Muscle layer of duodenum (tissue), 2 donors: ENCODE measurements at regions not wholly inside any gene's neighbourhood (a gene's known extent, or its start where the extent isn't known, plus 50 kb on each side); places are given as distances from the start of the nearest gene placed in this dataset.
"Not testable (repeated sequence)": the region's sequence is repeated elsewhere in the genome, so short reads cannot be mapped to it uniquely, and the experiment has no call there.

Experiments used
- H3K27ac ChIP-seq: one replicate; pipeline ENCODE4 v1.7.0; 2013; ENCODE audit warnings: mild to moderate bottlenecking, low read length
- H3K27me3 ChIP-seq: one replicate; pipeline ENCODE4 v1.7.0; 2013; ENCODE audit warnings: low read depth, mild to moderate bottlenecking, control low read depth, low read length
- H3K36me3 ChIP-seq, 2 donors: one replicate each; pipeline ENCODE4 v1.7.0; 2013; ENCODE audit warnings: low read length in 2 of 2, control low read depth in 1 of 2, mild to moderate bottlenecking in 1 of 2; ENCODE audit not compliant: insufficient read depth in 2 of 2, control insufficient read depth in 1 of 2
- H3K4me1 ChIP-seq, 2 donors: one replicate each; pipeline ENCODE4 v1.7.0; 2013; ENCODE audit warnings: low read length in 2 of 2, mild to moderate bottlenecking in 2 of 2, control low read depth in 1 of 2, moderate library complexity in 1 of 2; ENCODE audit not compliant: insufficient read depth in 2 of 2, control insufficient read depth in 1 of 2
- H3K4me3 ChIP-seq, 2 donors: one replicate each; pipeline ENCODE4 v1.7.0; 2013; ENCODE audit warnings: low read length in 2 of 2, low read depth in 1 of 2, mild to moderate bottlenecking in 1 of 2
- H3K9me3 ChIP-seq, 2 donors: one replicate each; pipeline ENCODE4 v1.7.0; 2013; ENCODE audit warnings: low read length in 2 of 2, control low read depth in 1 of 2, mild to moderate bottlenecking in 1 of 2; ENCODE audit not compliant: control insufficient read depth in 1 of 2
- donor health status: healthy.

- Histone ChIP-seq H3K27ac (no peak overlapping the region), H3K27me3 (no peaks in the 10 kb centered on the region), H3K4me3 (no peak overlapping the region), H3K9me3 (no peaks in the 10 kb centered on the region), H3K4me1 (peaks cover 0 to 14% of the 10 kb centered on the region in 2 donors), H3K36me3 (no peaks in the 10 kb centered on the region)
Observed at GRCh38 chr19:56969759-56970178, 129.2 kb upstream of the PEG3 start.

DNA sequence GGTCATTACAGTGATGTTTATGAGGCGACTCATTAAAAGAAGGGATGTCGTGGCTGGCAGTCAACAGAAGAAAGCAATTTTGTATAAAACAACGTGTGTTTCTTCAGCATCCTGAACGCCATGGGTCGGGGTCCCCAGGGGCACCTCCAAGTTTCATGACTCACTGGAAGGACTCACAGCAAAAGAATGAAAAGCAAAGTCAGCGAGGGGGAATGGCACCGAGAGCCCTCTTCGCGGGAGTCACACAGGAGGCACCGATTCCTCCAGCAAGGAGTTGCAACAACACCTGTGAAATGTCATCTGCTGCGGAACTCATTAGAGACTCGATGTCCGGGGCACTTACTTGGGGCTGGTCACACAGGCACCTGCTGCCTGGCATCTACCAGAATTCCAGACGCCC, 130.7 kb upstream of the PEG3 start:
- H3K27ac ChIP-seq = no peak overlapping the region

GRCh38 chr19:56972291-56972841, 131.8 kb upstream of the PEG3 start:
- no peak overlapping the region for H3K4me3 ChIP-seq
- no peak overlapping the region for H3K27ac ChIP-seq
- no peaks in the 10 kb centered on the region for H3K36me3 ChIP-seq
- no peaks in the 10 kb centered on the region for H3K27me3 ChIP-seq
- H3K4me1 ChIP-seq = peaks cover 0 to 14% of the 10 kb centered on the region in 2 donors
- H3K9me3 ChIP-seq = no peaks in the 10 kb centered on the region

More for the DNA sequence above, 130.7 kb upstream of the PEG3 start:
- peaks cover 0 to 14% of the 10 kb centered on the region in 2 donors for H3K4me1 ChIP-seq
- no peaks in the 10 kb centered on the region for H3K27me3 ChIP-seq
- no peak overlapping the region for H3K4me3 ChIP-seq
- no peaks in the 10 kb centered on the region for H3K9me3 ChIP-seq
- no peaks in the 10 kb centered on the region for H3K36me3 ChIP-seq

GRCh38 chr19:56973713-56974555, 133.4 kb upstream of the PEG3 start:
- Histone ChIP-seq H3K27ac (no peak overlapping the region), H3K4me3 (no peak overlapping the region), H3K9me3 (peaks cover 0 to under 1% of the 10 kb centered on the region in 2 donors), H3K36me3 (no peaks in the 10 kb centered on the region), H3K27me3 (no peaks in the 10 kb centered on the region), H3K4me1 (peaks cover 0 to 11% of the 10 kb centered on the region in 2 donors)

- no peak overlapping the region for H3K27ac ChIP-seq
- peaks cover 0 to 8% of the 10 kb centered on the region in 2 donors for H3K4me1 ChIP-seq
- no peaks in the 10 kb centered on the region for H3K36me3 ChIP-seq
- H3K4me3 ChIP-seq = no peak overlapping the region
- H3K9me3 ChIP-seq = peaks cover 0 to 3% of the 10 kb centered on the region in 2 donors
- no peaks in the 10 kb centered on the region for H3K27me3 ChIP-seq
Observed at GRCh38 chr19:56974556-56975207, 134.2 kb upstream of the PEG3 start.

- Histone ChIP-seq H3K4me1 (no peaks in the 10 kb centered on the region), H3K36me3 (no peaks in the 10 kb centered on the region), H3K4me3 (no peak overlapping the region), H3K9me3 (peaks cover 0 to 3% of the 10 kb centered on the region in 2 donors), H3K27me3 (no peaks in the 10 kb centered on the region), H3K27ac (no peak overlapping the region)
Observed at GRCh38 chr19:56976300-56976699, 135.8 kb upstream of the PEG3 start.

DNA sequence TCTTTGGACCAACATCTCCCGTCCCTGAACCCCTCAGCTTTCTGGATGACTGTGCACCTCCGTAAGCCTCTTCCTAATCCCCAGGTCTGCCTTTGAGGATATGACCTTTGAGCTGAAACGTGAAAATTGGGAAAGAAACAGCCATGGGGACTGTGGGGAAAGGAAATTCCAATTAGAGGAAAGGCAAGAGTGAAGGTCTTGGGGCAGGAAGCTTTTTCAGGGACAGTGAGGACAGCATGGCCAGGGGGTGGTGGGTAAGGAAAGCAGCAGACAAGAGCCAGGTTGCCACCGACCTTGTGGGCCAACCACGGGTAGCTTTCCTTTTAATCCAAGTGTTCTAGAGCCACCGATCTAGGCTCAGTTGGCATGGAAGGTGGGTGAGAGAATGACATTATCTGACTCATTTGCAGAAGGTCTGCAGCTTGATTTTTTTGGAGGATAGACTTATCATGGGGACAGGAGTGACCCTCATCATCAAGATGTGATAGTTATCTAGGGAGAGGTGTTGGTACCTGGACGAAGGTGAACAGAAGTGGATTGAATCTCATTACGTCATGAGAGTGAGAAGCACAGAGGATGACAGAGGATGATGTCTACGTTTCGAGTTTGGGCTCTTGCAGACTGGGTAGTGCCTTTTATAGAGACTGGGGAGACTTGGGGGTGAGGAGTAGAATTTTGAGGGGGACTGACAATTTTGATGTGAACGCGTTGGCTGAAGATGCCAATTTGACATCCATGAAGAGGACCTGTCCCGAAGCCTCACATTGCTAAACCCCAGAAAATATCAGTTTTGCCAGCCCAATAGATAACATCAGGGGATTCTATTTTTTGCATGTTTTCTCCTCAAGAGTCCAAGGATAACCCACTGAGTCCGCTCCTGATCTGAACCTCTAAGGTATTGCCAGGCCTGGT, 136.7 kb upstream of the PEG3 start:
- Histone ChIP-seq H3K4me1 (no peaks in the 10 kb centered on the region), H3K36me3 (no peaks in the 10 kb centered on the region), H3K27me3 (no peaks in the 10 kb centered on the region), H3K9me3 (peaks cover 0 to 3% of the 10 kb centered on the region in 2 donors), H3K4me3 (no peak overlapping the region), H3K27ac (no peak overlapping the region)

DNA sequence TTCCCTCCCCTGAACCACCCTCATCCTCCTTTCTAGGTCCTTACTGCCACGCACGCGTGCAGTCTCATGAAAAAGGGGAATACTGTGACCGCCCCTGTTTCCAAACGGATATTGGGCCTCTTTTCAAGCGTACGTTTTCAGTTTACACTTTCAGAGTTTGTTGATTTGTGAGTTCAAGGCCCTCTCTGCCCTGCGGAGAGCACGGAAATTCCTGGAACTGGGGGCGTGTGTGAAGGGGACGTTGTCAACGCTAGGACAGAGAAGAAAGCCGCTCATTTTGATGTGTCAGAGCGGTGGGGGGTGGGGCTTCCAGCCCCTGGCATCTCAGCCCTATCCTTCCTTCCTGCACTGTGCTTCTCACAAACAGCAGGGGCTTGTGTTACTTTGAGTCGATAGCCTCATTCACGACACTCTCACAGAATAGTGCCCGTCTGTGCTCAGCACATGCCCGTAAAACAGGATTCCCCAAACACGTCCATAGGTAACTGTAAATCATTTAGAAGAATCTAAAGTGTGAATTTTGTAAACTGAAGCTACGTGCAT, 137.6 kb upstream of the PEG3 start:
- no peaks in the 10 kb centered on the region for H3K36me3 ChIP-seq
- no peaks in the 10 kb centered on the region for H3K27me3 ChIP-seq
- H3K4me3 ChIP-seq = no peak overlapping the region
- H3K4me1 ChIP-seq = no peaks in the 10 kb centered on the region
- peaks cover 0 to 3% of the 10 kb centered on the region in 2 donors for H3K9me3 ChIP-seq
- no peak overlapping the region for H3K27ac ChIP-seq

DNA sequence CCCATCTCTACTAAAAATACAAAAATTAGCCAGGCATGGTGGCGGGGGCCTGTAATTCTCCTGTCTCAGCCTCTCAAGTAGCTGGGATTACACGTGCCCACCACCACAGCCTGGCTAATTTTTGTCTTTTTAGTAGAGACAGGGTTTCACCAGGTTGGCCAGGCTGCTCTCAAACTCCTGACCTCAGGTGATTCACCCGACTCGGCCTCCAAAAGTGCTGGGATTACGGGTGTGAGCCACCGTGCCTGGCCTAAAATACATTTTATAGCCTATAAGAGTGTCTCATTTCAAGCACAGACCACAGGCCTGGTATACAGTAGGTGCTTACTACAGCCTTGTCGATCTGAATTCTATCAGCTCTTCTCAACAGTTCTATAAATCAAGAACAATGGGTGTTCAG, 139.5 kb upstream of the USP29 start:
- H3K36me3 ChIP-seq, H3K27ac ChIP-seq, H3K4me3 ChIP-seq, H3K4me1 ChIP-seq, H3K27me3 ChIP-seq: not testable (repeated sequence)
- H3K9me3 ChIP-seq = peaks cover 0 to 14% of the 10 kb centered on the region in 2 donors

DNA sequence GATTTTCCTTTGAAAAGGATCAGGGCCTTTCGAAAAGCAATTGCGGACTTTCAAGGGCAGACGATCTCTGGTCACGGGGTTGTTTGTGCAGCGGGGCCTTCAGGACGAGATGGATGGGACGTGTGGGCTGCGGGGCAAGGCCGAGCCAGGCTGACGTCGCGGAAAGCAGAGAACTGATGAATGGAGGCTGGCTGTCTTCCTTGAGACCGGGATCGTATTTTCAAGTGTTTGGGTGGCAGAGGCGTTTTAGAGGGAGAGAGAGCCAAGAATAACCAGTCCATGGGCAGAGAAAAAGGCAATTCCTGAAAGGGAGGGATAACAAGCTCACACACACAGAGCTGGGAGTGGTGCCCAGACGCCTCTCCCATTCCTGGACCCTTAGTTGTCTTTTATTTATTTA, 138.9 kb upstream of the USP29 start:
- Histone ChIP-seq H3K4me1 (no peaks in the 10 kb centered on the region), H3K27ac (no peak overlapping the region), H3K9me3 (peaks cover 2 to 17% of the 10 kb centered on the region in 2 donors), H3K36me3 (no peaks in the 10 kb centered on the region), H3K4me3 (no peak overlapping the region), H3K27me3 (no peaks in the 10 kb centered on the region)
